ENCODE measurements at regions not wholly inside any gene's neighbourhood (a gene's known extent, or its start where the extent isn't known, plus 50 kb on each side); places are given as distances from the start of the nearest gene placed in this dataset.

DNA sequence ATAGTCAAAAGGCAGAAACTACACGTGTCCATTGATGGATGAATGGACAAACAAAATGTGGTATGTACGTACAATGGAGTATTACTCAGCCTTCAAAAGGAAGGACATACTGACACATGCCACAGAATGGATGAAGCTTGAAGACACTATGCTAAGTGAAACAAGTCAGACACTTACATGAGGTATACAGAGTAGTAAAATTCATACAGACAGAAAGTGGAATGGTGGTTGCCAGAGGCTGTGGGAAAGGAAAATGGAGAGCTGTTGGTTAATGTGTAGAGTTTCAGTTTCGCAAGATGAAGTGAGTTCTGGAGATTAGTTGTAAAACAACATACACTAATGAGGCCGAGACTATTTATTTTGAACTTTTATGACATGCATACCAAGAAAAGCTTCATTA lies 67.4 kb upstream of the EPB41L3 start:
- Histone ChIP-seq H3K9me3 (ENCODE audit: control insufficient read depth in 5 of 5, low read length in 5 of 5) (no peaks in the 10 kb centered on the region), H3K9ac (ENCODE audit: low read length in 5 of 5) (no peak overlapping the region), H3K27ac (ENCODE audit: low read depth, low read length) (no peak overlapping the region), H3K36me3 (ENCODE audit: control insufficient read depth in 5 of 5, insufficient read depth in 5 of 5, low read length in 5 of 5) (peaks cover 0 to 3% (median 0%) of the 10 kb centered on the region in 5 donors), H3K4me1 (ENCODE audit: control insufficient read depth in 5 of 5, insufficient read depth in 5 of 5, low read length in 5 of 5) (no peaks in the 10 kb centered on the region), H3K4me3 (ENCODE audit: low read depth in 1 of 5, low read length in 5 of 5) (no peak overlapping the region), H3K27me3 (ENCODE audit: control insufficient read depth in 5 of 5, insufficient read depth in 4 of 5, low read length in 5 of 5) (no peaks in the 10 kb centered on the region)

DNA sequence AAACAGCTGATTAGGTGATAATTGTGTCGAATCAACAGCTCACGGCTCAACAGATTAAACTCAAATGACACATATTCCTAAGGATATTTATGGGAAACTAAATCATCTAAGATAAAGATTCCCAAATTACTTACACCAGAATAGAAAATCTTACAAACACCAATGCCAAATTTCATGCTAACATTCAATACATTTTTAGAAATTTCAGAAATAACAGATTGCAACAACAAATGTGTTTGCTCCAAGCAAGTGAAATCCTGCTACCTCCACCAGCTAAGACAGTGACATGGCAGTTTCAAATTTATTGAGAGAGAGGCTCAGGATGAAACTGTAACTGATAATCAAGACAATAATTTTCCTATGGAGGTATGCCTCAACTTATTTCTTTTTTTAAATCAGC lies 65.0 kb upstream of the EPB41L3 start:
- no peaks in the 10 kb centered on the region for H3K27me3 ChIP-seq (ENCODE audit: control insufficient read depth in 5 of 5, insufficient read depth in 4 of 5, low read length in 5 of 5)
- no peak overlapping the region for H3K4me3 ChIP-seq (ENCODE audit: low read depth in 1 of 5, low read length in 5 of 5)
- no peak overlapping the region for H3K27ac ChIP-seq (ENCODE audit: low read depth, low read length)
- H3K9ac ChIP-seq (ENCODE audit: low read length in 5 of 5), result no peak overlapping the region
- peaks cover 0 to 3% (median 0%) of the 10 kb centered on the region in 5 donors for H3K36me3 ChIP-seq (ENCODE audit: control insufficient read depth in 5 of 5, insufficient read depth in 5 of 5, low read length in 5 of 5)
- no peaks in the 10 kb centered on the region for H3K9me3 ChIP-seq (ENCODE audit: control insufficient read depth in 5 of 5, low read length in 5 of 5)
- no peaks in the 10 kb centered on the region for H3K4me1 ChIP-seq (ENCODE audit: control insufficient read depth in 5 of 5, insufficient read depth in 5 of 5, low read length in 5 of 5)

DNA sequence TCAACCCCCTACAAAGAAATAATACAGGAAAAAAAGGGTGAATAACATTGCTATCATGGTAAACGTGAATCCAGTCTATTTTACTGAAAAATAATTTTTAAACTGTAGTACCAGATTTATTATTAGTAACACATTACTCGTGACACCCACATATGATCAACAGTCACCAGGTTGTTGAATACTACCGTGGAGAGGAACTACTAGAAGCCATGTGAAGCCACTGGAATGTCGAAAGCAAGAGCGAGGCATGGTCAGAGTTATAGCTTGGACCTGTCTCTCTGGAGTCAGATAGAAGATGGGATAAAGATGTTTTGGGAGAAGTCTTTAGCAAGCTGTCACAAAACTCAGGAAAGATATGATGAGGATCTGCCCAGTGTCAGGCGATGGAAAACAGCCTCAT lies 63.2 kb upstream of the EPB41L3 start:
- H3K36me3 ChIP-seq (ENCODE audit: control insufficient read depth in 5 of 5, insufficient read depth in 5 of 5, low read length in 5 of 5), result peaks cover 0 to 3% (median 0%) of the 10 kb centered on the region in 5 donors
- H3K4me1 ChIP-seq (ENCODE audit: control insufficient read depth in 5 of 5, insufficient read depth in 5 of 5, low read length in 5 of 5), result peaks cover 0 to 5% (median 0%) of the 10 kb centered on the region in 5 donors
- H3K9ac ChIP-seq (ENCODE audit: low read length in 5 of 5), result no peak overlapping the region
- no peak overlapping the region for H3K4me3 ChIP-seq (ENCODE audit: low read depth in 1 of 5, low read length in 5 of 5)
- no peaks in the 10 kb centered on the region for H3K27me3 ChIP-seq (ENCODE audit: control insufficient read depth in 5 of 5, insufficient read depth in 4 of 5, low read length in 5 of 5)
- no peaks in the 10 kb centered on the region for H3K9me3 ChIP-seq (ENCODE audit: control insufficient read depth in 5 of 5, low read length in 5 of 5)
- no peak overlapping the region for H3K27ac ChIP-seq (ENCODE audit: low read depth, low read length)

DNA sequence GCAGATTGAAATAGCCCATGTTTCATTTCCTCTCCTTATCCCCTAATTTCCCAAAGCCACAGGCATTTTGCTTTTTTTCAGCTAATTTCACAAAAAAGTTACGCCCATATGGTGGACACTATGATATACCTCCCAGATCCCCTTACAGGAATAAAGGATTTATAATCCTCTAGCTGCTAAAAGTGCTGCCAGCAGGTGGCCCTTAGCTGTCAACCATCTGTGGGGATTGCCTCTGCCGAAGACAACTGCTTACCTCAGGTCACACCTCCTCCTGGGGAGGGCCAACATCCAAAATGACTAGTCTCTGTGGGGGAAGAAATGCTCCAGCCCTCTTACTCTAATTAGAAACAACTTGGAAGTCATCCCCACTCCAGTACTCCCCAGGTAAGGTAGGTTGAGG lies 61.0 kb upstream of the EPB41L3 start:
- peaks cover 0 to 3% (median 0%) of the 10 kb centered on the region in 5 donors for H3K36me3 ChIP-seq (ENCODE audit: control insufficient read depth in 5 of 5, insufficient read depth in 5 of 5, low read length in 5 of 5)
- no peak overlapping the region for H3K27ac ChIP-seq (ENCODE audit: low read depth, low read length)
- H3K27me3 ChIP-seq (ENCODE audit: control insufficient read depth in 5 of 5, insufficient read depth in 4 of 5, low read length in 5 of 5), result no peaks in the 10 kb centered on the region
- peaks cover 0 to 18% (median 6%) of the 10 kb centered on the region in 5 donors for H3K4me1 ChIP-seq (ENCODE audit: control insufficient read depth in 5 of 5, insufficient read depth in 5 of 5, low read length in 5 of 5)
- no peaks in the 10 kb centered on the region for H3K9me3 ChIP-seq (ENCODE audit: control insufficient read depth in 5 of 5, low read length in 5 of 5)
- no peak overlapping the region for H3K9ac ChIP-seq (ENCODE audit: low read length in 5 of 5)
- H3K4me3 ChIP-seq (ENCODE audit: low read depth in 1 of 5, low read length in 5 of 5), result no peak overlapping the region

DNA sequence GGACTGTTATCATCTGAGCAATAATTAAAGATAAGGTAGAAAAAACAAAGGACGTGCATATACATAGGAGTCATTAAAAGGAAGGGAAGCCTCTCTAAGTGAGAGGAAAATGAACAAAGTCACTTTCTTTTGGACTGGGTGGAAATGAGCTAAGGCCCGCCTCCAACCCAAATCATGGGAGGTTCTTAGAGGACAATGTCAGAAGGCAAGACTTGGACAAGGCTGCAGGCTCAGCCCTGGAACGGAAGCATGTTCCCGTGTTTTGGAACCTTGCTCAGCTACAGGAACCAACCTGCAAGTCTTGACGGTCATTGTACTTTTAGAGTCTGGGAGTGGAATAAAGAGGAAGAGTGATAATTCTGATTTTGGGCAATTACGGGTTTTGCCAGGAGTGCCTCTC lies 59.4 kb upstream of the EPB41L3 start:
- Histone ChIP-seq H3K27me3 (ENCODE audit: control insufficient read depth in 5 of 5, insufficient read depth in 4 of 5, low read length in 5 of 5) (no peaks in the 10 kb centered on the region), H3K9ac (ENCODE audit: low read length in 5 of 5) (no peak overlapping the region), H3K27ac (ENCODE audit: low read depth, low read length) (no peak overlapping the region), H3K4me1 (ENCODE audit: control insufficient read depth in 5 of 5, insufficient read depth in 5 of 5, low read length in 5 of 5) (peaks cover 0 to 18% (median 6%) of the 10 kb centered on the region in 5 donors), H3K36me3 (ENCODE audit: control insufficient read depth in 5 of 5, insufficient read depth in 5 of 5, low read length in 5 of 5) (peaks cover 0 to 3% (median 0%) of the 10 kb centered on the region in 5 donors), H3K4me3 (ENCODE audit: low read depth in 1 of 5, low read length in 5 of 5) (no peak overlapping the region), H3K9me3 (ENCODE audit: control insufficient read depth in 5 of 5, low read length in 5 of 5) (no peaks in the 10 kb centered on the region)

DNA sequence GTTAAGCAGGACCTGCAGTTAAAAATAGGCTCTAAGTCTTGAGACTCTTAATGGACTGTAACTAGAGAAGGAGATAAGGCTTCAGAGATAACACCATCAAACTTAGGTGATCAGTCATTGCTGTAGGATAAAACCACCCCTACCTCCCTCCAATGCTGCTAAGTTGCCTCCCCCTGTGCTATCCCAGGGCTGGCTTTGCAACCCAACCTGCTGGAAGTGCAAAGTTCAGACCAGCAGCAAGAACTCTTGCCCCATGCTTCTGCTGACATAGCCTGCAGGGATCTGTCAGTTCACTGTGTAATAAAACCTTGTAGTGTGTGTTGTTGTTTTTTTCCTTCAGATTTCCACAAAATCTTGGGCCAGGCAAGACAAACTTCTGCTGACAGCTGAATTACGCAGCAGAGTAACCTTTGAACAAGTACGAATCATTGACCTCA lies 57.4 kb upstream of the EPB41L3 start:
- Histone ChIP-seq H3K27ac (ENCODE audit: low read depth, low read length) (no peak overlapping the region), H3K4me3 (ENCODE audit: low read depth in 1 of 5, low read length in 5 of 5) (no peak overlapping the region), H3K9ac (ENCODE audit: low read length in 5 of 5) (no peak overlapping the region), H3K4me1 (ENCODE audit: control insufficient read depth in 5 of 5, insufficient read depth in 5 of 5, low read length in 5 of 5) (peaks cover 0 to 18% (median 6%) of the 10 kb centered on the region in 5 donors), H3K27me3 (ENCODE audit: control insufficient read depth in 5 of 5, insufficient read depth in 4 of 5, low read length in 5 of 5) (no peaks in the 10 kb centered on the region), H3K9me3 (ENCODE audit: control insufficient read depth in 5 of 5, low read length in 5 of 5) (no peaks in the 10 kb centered on the region), H3K36me3 (ENCODE audit: control insufficient read depth in 5 of 5, insufficient read depth in 5 of 5, low read length in 5 of 5) (no peaks in the 10 kb centered on the region)

DNA sequence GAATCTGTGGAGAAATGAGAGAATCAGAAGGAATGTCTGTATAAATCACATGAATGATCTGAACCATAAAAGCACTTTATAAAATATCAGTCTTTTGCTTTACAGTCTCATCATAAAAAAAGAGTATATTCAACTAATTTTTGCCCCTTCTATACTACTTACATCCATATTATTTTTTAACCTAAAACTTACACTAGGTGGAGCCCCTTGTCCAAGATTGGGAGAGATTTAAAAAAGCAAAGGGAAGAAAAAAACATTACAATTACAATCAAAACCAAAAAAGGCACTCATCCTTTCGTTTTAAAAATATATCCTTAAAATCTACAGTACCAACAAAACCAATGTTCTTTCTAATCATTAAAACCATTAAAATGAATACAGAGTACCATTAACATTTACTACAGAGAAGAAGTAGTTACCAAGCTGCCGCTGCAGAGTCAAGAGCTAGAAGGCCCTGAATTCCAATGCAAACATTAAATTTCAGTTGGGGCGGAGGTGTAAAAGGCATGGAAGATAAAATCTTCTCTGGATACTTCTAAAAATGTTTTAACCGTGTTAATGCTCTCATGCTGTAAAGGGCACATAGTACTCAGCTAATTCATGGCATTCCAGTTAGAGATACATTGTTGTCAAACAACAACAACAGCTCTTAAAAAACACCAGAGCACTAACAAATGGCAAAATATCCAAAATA lies 56.7 kb upstream of the EPB41L3 start:
- Histone ChIP-seq H3K36me3 (ENCODE audit: control insufficient read depth in 5 of 5, insufficient read depth in 5 of 5, low read length in 5 of 5) (no peaks in the 10 kb centered on the region), H3K4me1 (ENCODE audit: control insufficient read depth in 5 of 5, insufficient read depth in 5 of 5, low read length in 5 of 5) (peaks cover 0 to 18% (median 6%) of the 10 kb centered on the region in 5 donors), H3K4me3 (ENCODE audit: low read depth in 1 of 5, low read length in 5 of 5) (no peak overlapping the region), H3K27ac (ENCODE audit: low read depth, low read length) (no peak overlapping the region), H3K9me3 (ENCODE audit: control insufficient read depth in 5 of 5, low read length in 5 of 5) (no peaks in the 10 kb centered on the region), H3K27me3 (ENCODE audit: control insufficient read depth in 5 of 5, insufficient read depth in 4 of 5, low read length in 5 of 5) (no peaks in the 10 kb centered on the region), H3K9ac (ENCODE audit: low read length in 5 of 5) (no peak overlapping the region)

DNA sequence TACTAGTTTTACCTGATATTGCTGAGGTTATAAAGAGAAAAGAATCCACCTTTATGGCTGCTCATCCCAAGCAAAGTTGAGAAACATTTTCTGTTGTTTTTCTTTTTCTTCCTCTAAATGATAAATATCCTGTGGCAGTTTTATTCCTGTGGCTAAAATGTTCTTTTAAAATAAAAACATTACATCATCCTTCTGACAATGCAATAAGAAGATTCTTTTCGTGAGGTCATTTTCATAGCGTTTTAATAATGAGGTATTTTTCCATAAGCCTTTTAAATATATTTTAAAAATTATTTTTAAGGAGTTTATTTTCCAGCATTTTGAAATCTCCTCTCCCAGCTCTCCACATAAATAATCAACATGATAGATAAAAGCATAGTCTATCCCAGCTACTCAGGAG lies 52.8 kb upstream of the EPB41L3 start:
- H3K36me3 ChIP-seq (ENCODE audit: control insufficient read depth in 5 of 5, insufficient read depth in 5 of 5, low read length in 5 of 5), result no peaks in the 10 kb centered on the region
- no peaks in the 10 kb centered on the region for H3K27me3 ChIP-seq (ENCODE audit: control insufficient read depth in 5 of 5, insufficient read depth in 4 of 5, low read length in 5 of 5)
- H3K9me3 ChIP-seq (ENCODE audit: control insufficient read depth in 5 of 5, low read length in 5 of 5), result no peaks in the 10 kb centered on the region
- no peak overlapping the region for H3K9ac ChIP-seq (ENCODE audit: low read length in 5 of 5)
- no peak overlapping the region for H3K27ac ChIP-seq (ENCODE audit: low read depth, low read length)
- no peak overlapping the region for H3K4me3 ChIP-seq (ENCODE audit: low read depth in 1 of 5, low read length in 5 of 5)
- peaks cover 0 to 15% (median 6%) of the 10 kb centered on the region in 5 donors for H3K4me1 ChIP-seq (ENCODE audit: control insufficient read depth in 5 of 5, insufficient read depth in 5 of 5, low read length in 5 of 5)
